Neural cell (in vitro differentiated cells): ENCODE measurements at regions not wholly inside any gene's neighbourhood (a gene's known extent, or its start where the extent isn't known, plus 50 kb on each side); places are given as distances from the start of the nearest gene placed in this dataset.

Experiments
- H2AFZ ChIP-seq: fragments of 200-600, 300-800 bp; sonication (generic), shearing (Covaris generic); 2 replicates; pipeline ENCODE4 v1.6.0; 2014; ENCODE audit warnings: low read depth, mild to moderate bottlenecking, antibody characterized with exemption, low read length, moderate library complexity
- H3F3A ChIP-seq: fragments of 200-600 bp; shearing (Covaris generic); 2 replicates; pipeline ENCODE4 v1.6.1; 2016; ENCODE audit warnings: mild to moderate bottlenecking, moderate library complexity, mixed read lengths, antibody characterized with exemption, low read length; ENCODE audit not compliant: insufficient read depth, poor library complexity, severe bottlenecking
- H3K27ac ChIP-seq: fragments of 200-600, 300-800 bp; sonication (generic), shearing (Covaris generic); 2 replicates; pipeline ENCODE4 v1.5.1; 2014; ENCODE audit warnings: mild to moderate bottlenecking, low read length, moderate library complexity
- H3K27me3 ChIP-seq: fragments of 300-800, 200-600 bp; sonication (generic), shearing (Covaris generic); 2 replicates; pipeline ENCODE4 v1.6.0; 2014; ENCODE audit warnings: mild to moderate bottlenecking, low read depth, low read length, moderate library complexity; ENCODE audit not compliant: insufficient read depth
- H3K36me3 ChIP-seq: fragments of 300-800, 200-600 bp; sonication (generic), shearing (Covaris generic); 2 replicates; pipeline ENCODE4 v1.5.1; 2014; ENCODE audit warnings: mild to moderate bottlenecking, antibody characterized with exemption, low read length, moderate library complexity; ENCODE audit not compliant: insufficient read depth
- H3K4me2 ChIP-seq: fragments of 300-800, 200-600 bp; sonication (generic), shearing (Covaris generic); 2 replicates; pipeline ENCODE4 v1.6.0; 2014; ENCODE audit warnings: mild to moderate bottlenecking, low read length
- H3K4me3 ChIP-seq: fragments of 300-800, 200-600 bp; sonication (generic), shearing (Covaris generic); 2 replicates; pipeline ENCODE4 v1.5.1; 2014; ENCODE audit warnings: mild to moderate bottlenecking, low read length, moderate library complexity
- H3K79me2 ChIP-seq: fragments of 200-600 bp; shearing (Covaris generic); replicated peaks from 2 replicates; pipeline ENCODE4 v1.6.0; 2014; ENCODE audit warnings: mild to moderate bottlenecking, low read length, moderate library complexity; ENCODE audit not compliant: insufficient read depth
- H3K9ac ChIP-seq: fragments of 300-800, 200-600 bp; sonication (generic), shearing (Covaris generic); 2 replicates; pipeline ENCODE4 v1.6.1; 2016; ENCODE audit warnings: mild to moderate bottlenecking, low read length, mixed read lengths
- H3K9me2 ChIP-seq: fragments of 200-600 bp; shearing (Covaris generic); 2 replicates; pipeline ENCODE4 v1.6.1; 2016; ENCODE audit warnings: mild to moderate bottlenecking, low read length, mixed read lengths; ENCODE audit not compliant: insufficient read depth
- H3K9me3 ChIP-seq: fragments of 200-600, 300-800 bp; sonication (generic), shearing (Covaris generic); 2 replicates; pipeline ENCODE4 v1.6.1; 2016; ENCODE audit warnings: mild to moderate bottlenecking, mixed run types, low read length, moderate library complexity, mixed read lengths
- H4K20me1 ChIP-seq: fragments of 200-600 bp; shearing (Covaris generic); 2 replicates; pipeline ENCODE4 v1.6.1; 2016; ENCODE audit warnings: mild to moderate bottlenecking, mixed run types; ENCODE audit not compliant: insufficient read depth
- EP300 ChIP-seq: fragments of 450-650 bp; conservative IDR thresholded peaks from 2 replicates; pipeline ENCODE4 v1.6.1; 2014; ENCODE audit warnings: antibody characterized with exemption, mild to moderate bottlenecking, moderate library complexity; ENCODE audit not compliant: poor library complexity, severe bottlenecking
- EZH2 ChIP-seq: fragments of 200-600, 300-800 bp; shearing (Covaris generic), sonication (generic); IDR thresholded peaks from 2 replicates; pipeline ENCODE4 v1.6.1; 2014; ENCODE audit warnings: antibody characterized with exemption, low read length, borderline replicate concordance, mild to moderate bottlenecking; ENCODE audit not compliant: insufficient read depth, poor library complexity, severe bottlenecking
- MXI1 ChIP-seq: fragments of 450-650 bp; conservative IDR thresholded peaks from 2 replicates; pipeline ENCODE4 v1.6.1; 2014; ENCODE audit warnings: antibody characterized with exemption, mild to moderate bottlenecking; ENCODE audit not compliant: poor library complexity, severe bottlenecking
- POLR2AphosphoS5 ChIP-seq: IDR thresholded peaks from 2 replicates; pipeline ENCODE4 v1.6.1; 2012
- RAD21 ChIP-seq: fragments of 450-650 bp; conservative IDR thresholded peaks from 2 replicates; pipeline ENCODE4 v1.6.1; 2014; ENCODE audit warnings: antibody characterized with exemption, mild to moderate bottlenecking, moderate library complexity
- SMC3 ChIP-seq: fragments of 450-650 bp; conservative IDR thresholded peaks from 2 replicates; pipeline ENCODE4 v1.6.1; 2014; ENCODE audit warnings: antibody characterized with exemption, mild to moderate bottlenecking, moderate library complexity; ENCODE audit not compliant: poor library complexity
- TAF1 ChIP-seq: IDR thresholded peaks from 2 replicates; pipeline ENCODE4 v1.6.1; 2012; ENCODE audit warnings: low read depth
- TF ChIP-seq, protein P1 (sequence below): IDR thresholded peaks from 2 replicates; pipeline ENCODE4 v1.6.1; 2012; ENCODE audit warnings: borderline replicate concordance
- TF ChIP-seq, protein P2 (sequence below): fragments of 450-650 bp; IDR thresholded peaks from 2 replicates; pipeline ENCODE4 v1.5.1; 2014; ENCODE audit warnings: antibody characterized with exemption, mild to moderate bottlenecking, moderate library complexity; ENCODE audit not compliant: poor library complexity, severe bottlenecking

DNA sequence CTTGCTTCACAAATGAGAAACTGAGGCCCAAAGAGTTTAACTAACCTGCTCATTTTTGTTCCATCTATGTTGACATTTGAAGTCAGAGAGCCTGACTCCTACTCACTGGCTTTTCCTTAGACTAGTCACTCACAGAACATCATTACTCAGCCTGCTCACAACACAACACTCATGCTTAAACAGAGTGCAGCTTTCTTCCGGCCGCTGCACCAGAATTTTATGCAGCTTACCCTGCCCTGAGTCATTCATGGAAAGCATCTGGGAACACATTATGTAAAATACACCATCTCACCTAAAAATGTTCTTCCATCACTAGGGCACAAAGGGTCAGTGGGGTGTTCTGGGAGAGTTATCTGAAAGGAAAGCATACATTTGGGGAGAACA lies 303.4 kb downstream of the SPRY2 start:
- no peak for TF ChIP-seq SMC3
- no peak for TF ChIP-seq RAD21
- TF ChIP-seq EZH2, result no peak
- TF ChIP-seq, protein P1, sequence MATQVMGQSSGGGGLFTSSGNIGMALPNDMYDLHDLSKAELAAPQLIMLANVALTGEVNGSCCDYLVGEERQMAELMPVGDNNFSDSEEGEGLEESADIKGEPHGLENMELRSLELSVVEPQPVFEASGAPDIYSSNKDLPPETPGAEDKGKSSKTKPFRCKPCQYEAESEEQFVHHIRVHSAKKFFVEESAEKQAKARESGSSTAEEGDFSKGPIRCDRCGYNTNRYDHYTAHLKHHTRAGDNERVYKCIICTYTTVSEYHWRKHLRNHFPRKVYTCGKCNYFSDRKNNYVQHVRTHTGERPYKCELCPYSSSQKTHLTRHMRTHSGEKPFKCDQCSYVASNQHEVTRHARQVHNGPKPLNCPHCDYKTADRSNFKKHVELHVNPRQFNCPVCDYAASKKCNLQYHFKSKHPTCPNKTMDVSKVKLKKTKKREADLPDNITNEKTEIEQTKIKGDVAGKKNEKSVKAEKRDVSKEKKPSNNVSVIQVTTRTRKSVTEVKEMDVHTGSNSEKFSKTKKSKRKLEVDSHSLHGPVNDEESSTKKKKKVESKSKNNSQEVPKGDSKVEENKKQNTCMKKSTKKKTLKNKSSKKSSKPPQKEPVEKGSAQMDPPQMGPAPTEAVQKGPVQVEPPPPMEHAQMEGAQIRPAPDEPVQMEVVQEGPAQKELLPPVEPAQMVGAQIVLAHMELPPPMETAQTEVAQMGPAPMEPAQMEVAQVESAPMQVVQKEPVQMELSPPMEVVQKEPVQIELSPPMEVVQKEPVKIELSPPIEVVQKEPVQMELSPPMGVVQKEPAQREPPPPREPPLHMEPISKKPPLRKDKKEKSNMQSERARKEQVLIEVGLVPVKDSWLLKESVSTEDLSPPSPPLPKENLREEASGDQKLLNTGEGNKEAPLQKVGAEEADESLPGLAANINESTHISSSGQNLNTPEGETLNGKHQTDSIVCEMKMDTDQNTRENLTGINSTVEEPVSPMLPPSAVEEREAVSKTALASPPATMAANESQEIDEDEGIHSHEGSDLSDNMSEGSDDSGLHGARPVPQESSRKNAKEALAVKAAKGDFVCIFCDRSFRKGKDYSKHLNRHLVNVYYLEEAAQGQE, result no peak
- TF ChIP-seq, protein P2, sequence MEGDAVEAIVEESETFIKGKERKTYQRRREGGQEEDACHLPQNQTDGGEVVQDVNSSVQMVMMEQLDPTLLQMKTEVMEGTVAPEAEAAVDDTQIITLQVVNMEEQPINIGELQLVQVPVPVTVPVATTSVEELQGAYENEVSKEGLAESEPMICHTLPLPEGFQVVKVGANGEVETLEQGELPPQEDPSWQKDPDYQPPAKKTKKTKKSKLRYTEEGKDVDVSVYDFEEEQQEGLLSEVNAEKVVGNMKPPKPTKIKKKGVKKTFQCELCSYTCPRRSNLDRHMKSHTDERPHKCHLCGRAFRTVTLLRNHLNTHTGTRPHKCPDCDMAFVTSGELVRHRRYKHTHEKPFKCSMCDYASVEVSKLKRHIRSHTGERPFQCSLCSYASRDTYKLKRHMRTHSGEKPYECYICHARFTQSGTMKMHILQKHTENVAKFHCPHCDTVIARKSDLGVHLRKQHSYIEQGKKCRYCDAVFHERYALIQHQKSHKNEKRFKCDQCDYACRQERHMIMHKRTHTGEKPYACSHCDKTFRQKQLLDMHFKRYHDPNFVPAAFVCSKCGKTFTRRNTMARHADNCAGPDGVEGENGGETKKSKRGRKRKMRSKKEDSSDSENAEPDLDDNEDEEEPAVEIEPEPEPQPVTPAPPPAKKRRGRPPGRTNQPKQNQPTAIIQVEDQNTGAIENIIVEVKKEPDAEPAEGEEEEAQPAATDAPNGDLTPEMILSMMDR, result no peak
- TF ChIP-seq POLR2AphosphoS5, result no peak
- TF ChIP-seq TAF1, result no peak
- TF ChIP-seq EP300, result no peak
- TF ChIP-seq MXI1, result no peak
- Histone ChIP-seq H3F3A (no peaks in the 10 kb centered on the region), H3K4me3 (no peak overlapping the region), H3K79me2 (no peaks in the 10 kb centered on the region), H3K27ac (no peak overlapping the region), H3K27me3 (no peaks in the 10 kb centered on the region), H2AFZ (no peak overlapping the region), H3K9ac (no peak overlapping the region), H3K9me2 (no peaks in the 10 kb centered on the region), H4K20me1 (no peaks in the 10 kb centered on the region), H3K4me2 (no peak overlapping the region), H3K9me3 (no peaks in the 10 kb centered on the region), H3K36me3 (no peaks in the 10 kb centered on the region)

DNA sequence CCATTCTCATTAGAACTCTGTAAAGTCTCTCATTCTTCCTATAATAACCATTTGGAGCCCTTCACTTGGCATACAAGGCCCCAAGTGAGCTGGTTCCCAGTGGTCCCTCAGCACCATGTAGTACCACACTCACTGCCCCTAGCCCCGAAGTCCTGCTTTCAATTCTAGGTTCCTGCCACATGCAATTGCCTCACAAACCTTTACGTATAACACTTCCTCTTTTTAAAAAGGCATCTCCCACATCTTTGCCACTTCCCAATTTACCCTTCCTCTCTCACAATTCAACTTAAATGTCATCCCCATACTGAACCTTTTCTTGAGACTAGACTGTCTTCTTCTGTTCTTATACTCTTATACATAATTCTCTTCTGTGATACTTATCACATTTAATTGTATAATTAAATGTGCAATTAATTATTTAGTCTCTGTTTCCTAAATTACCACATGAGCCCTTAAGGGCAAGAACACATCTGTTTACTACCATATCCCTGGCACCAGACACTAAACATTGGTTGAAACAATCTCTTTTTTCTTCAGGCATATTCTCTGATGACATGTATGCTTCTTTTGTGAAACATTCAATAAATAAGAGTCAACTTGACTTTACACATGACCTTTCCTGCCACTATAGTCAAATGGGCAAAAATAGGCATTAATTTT lies 304.0 kb downstream of the SPRY2 start:
- H3K4me2 ChIP-seq, result no peak overlapping the region
- no peaks in the 10 kb centered on the region for H3K9me3 ChIP-seq

More for the DNA sequence above, 304.0 kb downstream of the SPRY2 start:
- Histone ChIP-seq H3F3A (no peaks in the 10 kb centered on the region), H3K36me3 (no peaks in the 10 kb centered on the region), H3K79me2 (no peaks in the 10 kb centered on the region), H3K4me3 (no peak overlapping the region), H3K9ac (no peak overlapping the region), H3K9me2 (no peaks in the 10 kb centered on the region), H4K20me1 (no peaks in the 10 kb centered on the region), H3K27me3 (no peaks in the 10 kb centered on the region), H3K27ac (no peak overlapping the region), H2AFZ (no peak overlapping the region)
- TF ChIP-seq POLR2AphosphoS5 (no peak), TAF1 (no peak), EZH2 (no peak), RAD21 (no peak), EP300 (no peak), MXI1 (no peak), SMC3 (no peak)
- TF ChIP-seq, protein P1, result no peak
- TF ChIP-seq, protein P2, result no peak
